Activated B cell treated with CpG ODN at 0.5 μM for 24 hours (primary cell): ENCODE measurements at regions not wholly inside any gene's neighbourhood (a gene's known extent, or its start where the extent isn't known, plus 50 kb on each side); places are given as distances from the start of the nearest gene placed in this dataset.

ENCODE experiments used
- ATAC-seq: fragments of 200-7000 bp; cut with Tn5 transposase; one replicate; pipeline ENCODE4 v1.10.0; 2021; ENCODE audit warnings: low read depth, mild to moderate bottlenecking, moderate library complexity
- CTCF ChIA-PET: fragments of 350-600 bp; sonication (Branson Sonifier 250); formaldehyde crosslinking; loops from one replicate; lab custom pipeline; 2021; ENCODE audit warnings: antibody characterized with exemption; lab: Charles Lee
- POLR2A ChIA-PET: fragments of 350-600 bp; sonication (Branson Sonifier 250); formaldehyde crosslinking; loops from one replicate; lab custom pipeline; 2021; ENCODE audit warnings: antibody characterized with exemption; lab: Charles Lee
- DNase-seq: peaks from one replicate; pipeline ENCODE4 v3.0.0; 2022
- H3K27ac Mint-ChIP-seq: one replicate; pipeline ENCODE4 v1.8.0; 2020; ENCODE audit warnings: mixed read lengths
- H3K27me3 Mint-ChIP-seq: one replicate; pipeline ENCODE4 v1.8.0; 2021; ENCODE audit warnings: mixed read lengths
- H3K36me3 Mint-ChIP-seq: one replicate; pipeline ENCODE4 v1.8.0; 2021; ENCODE audit warnings: low read depth, mixed read lengths
- H3K4me1 Mint-ChIP-seq: one replicate; pipeline ENCODE4 v1.8.0; 2021; ENCODE audit warnings: mixed read lengths
- H3K4me3 Mint-ChIP-seq: one replicate; pipeline ENCODE4 v1.8.0; 2020; ENCODE audit warnings: mild to moderate bottlenecking, mixed read lengths
- H3K9me3 Mint-ChIP-seq: one replicate; pipeline ENCODE4 v1.8.0; 2020; ENCODE audit warnings: mixed read lengths
- intact Hi-C: fragments of 100-400 bp; cut with micrococcal nuclease; formaldehyde crosslinking; loops from one replicate; pipeline ENCODE4 v1.15.1; 2024
- TF ChIP-seq, protein P1 (sequence below): fragments of 200-600 bp; IDR thresholded peaks from one replicate; pipeline ENCODE4 v1.8.0; 2022; ENCODE audit warnings: antibody characterized with exemption, mild to moderate bottlenecking

DNA sequence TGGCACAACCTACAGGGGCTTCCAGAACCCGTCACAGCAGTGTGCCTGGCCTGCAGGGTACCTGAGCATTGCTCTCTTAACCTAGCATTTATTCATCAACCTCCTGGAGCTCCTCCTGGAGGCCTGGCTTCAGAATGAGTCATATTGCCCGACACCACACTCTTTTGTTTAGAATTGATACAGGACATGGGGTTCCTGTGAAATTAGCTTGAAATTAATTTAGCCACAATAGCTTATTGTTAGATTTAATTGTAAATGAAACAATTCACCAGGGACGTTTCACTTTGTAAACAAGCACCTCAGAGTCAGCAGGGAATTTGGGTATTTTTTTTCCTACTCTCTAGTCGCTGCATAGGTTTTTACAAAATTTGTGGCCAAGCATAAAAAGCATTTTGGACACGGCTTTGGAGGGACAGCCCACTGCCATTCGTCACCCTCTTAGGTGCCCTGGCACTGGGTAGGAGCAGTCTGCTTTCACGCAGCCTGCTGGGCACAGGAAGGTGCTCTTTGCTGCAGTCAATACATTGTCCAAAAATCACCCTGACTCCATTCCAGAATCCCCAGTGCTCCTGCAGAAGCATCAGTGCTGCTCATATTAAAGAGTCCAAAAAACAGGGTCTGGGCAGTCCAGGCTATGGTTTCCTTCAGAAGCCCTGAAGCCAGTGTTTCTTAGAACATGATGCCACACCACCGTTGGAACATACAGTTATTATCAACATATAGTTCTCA, 60.8 kb upstream of the MEF2A start:
- CTCF ChIA-PET: interaction anchor here (1.0 to 4.4 kb wide), 3 partner anchors 64 to 199 kb away, joined by 3 to 36 read pairs (median 3); no protein-coding TSS in a partner anchor
- no peak for DNase-seq
- POLR2A ChIA-PET: interaction anchor here (0.6 to 7.9 kb wide), 12 partner anchors 8 to 199 kb away, joined by 3 to 191 read pairs (median 8); partner anchors contain the start of gene MEF2A

DNA sequence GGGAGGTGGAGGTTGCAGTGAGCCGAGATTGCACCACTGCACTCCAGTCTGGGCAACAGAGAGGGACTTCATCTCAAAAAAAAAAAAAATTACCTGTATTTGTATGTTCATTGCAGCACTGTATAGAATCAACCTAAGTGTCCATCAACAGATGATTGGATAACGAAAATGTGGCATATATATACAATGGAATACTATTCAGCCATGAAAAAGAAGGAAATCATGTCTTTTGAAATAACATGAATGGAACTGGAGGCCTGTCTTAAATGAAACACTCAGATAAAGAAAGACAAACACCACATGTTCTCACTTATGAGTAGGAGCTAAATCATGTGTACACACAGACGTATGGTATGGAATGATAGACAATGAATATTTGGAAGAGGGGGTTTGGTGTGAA, 59.4 kb upstream of the MEF2A start:
- Mint-ChIP-seq H3K4me3 (no peak overlapping the region), H3K36me3 (no peaks in the 10 kb centered on the region), H3K27me3 (no peaks in the 10 kb centered on the region), H3K27ac (peak overlapping the region; percentile 53), H3K9me3 (no peaks in the 10 kb centered on the region), H3K4me1 (peaks cover 96% of the 10 kb centered on the region)
- intact Hi-C loops: loop anchor here (10.0 kb wide), 3 partner anchors 162 to 1418 kb away; no protein-coding TSS in a partner anchor
- CTCF ChIA-PET: interaction anchor here (1.1 to 1.4 kb wide), 2 partner anchors 135 to 198 kb away, joined by 4 read pairs; no protein-coding TSS in a partner anchor
- POLR2A ChIA-PET: interaction anchor here (0.7 to 2.5 kb wide), 6 partner anchors 9 to 162 kb away, joined by 3 to 39 read pairs (median 4); partner anchors contain the start of gene MEF2A
- TF ChIP-seq, protein P1, sequence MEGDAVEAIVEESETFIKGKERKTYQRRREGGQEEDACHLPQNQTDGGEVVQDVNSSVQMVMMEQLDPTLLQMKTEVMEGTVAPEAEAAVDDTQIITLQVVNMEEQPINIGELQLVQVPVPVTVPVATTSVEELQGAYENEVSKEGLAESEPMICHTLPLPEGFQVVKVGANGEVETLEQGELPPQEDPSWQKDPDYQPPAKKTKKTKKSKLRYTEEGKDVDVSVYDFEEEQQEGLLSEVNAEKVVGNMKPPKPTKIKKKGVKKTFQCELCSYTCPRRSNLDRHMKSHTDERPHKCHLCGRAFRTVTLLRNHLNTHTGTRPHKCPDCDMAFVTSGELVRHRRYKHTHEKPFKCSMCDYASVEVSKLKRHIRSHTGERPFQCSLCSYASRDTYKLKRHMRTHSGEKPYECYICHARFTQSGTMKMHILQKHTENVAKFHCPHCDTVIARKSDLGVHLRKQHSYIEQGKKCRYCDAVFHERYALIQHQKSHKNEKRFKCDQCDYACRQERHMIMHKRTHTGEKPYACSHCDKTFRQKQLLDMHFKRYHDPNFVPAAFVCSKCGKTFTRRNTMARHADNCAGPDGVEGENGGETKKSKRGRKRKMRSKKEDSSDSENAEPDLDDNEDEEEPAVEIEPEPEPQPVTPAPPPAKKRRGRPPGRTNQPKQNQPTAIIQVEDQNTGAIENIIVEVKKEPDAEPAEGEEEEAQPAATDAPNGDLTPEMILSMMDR: no peak
- DNase-seq (no peak), ATAC-seq (no peak)

More for the DNA sequence above, 60.8 kb upstream of the MEF2A start:
- H3K4me3 Mint-ChIP-seq: peak overlapping the region; percentile 59
- TF ChIP-seq, protein P1: no peak
- H3K9me3 Mint-ChIP-seq: no peaks in the 10 kb centered on the region
- peaks cover 94% of the 10 kb centered on the region for H3K4me1 Mint-ChIP-seq
- intact Hi-C loops: loop anchor here (1.0 to 10.0 kb wide), 6 partner anchors 28 to 1420 kb away; partner anchors contain the start of gene MEF2A
- peak; percentile 32 for ATAC-seq
- H3K36me3 Mint-ChIP-seq: no peaks in the 10 kb centered on the region
- H3K27ac Mint-ChIP-seq: peak overlapping the region; percentile 92
- no peaks in the 10 kb centered on the region for H3K27me3 Mint-ChIP-seq

DNA sequence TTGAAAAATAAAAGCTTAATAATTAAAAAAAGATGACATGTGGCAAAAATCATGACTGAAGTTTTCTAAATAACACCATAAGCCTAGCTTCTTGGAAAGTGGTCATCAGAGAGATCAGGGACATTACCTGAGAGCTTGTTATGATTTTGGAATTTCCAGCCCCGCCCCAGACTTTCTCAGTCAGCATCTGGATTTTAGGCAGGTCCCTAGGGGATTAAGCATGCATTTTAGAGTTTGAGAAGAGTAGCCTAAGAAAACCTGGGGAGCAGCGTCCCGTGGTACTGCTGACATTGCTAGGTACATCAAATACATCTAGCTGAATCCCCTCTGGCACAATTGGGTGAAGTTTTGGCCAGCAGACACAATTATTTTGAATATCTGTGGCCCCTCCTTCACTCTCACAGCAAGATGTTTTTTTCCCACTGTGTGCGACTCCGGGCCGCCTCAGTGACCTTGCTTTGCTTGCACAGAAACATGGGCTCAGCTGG, 58.7 kb upstream of the MEF2A start:
- intact Hi-C loops: loop anchor here (10.0 kb wide), 3 partner anchors 162 to 1418 kb away; no protein-coding TSS in a partner anchor
- DNase-seq (no peak), ATAC-seq (no peak)
- Mint-ChIP-seq H3K36me3 (no peaks in the 10 kb centered on the region), H3K4me3 (peak overlapping the region; percentile 41), H3K27ac (peak overlapping the region; percentile 97), H3K4me1 (peaks cover 96% of the 10 kb centered on the region), H3K9me3 (no peaks in the 10 kb centered on the region), H3K27me3 (no peaks in the 10 kb centered on the region)
- POLR2A ChIA-PET: interaction anchor here (0.9 to 2.5 kb wide), 6 partner anchors 8 to 163 kb away, joined by 3 to 39 read pairs (median 4); partner anchors contain the start of gene MEF2A
- CTCF ChIA-PET: interaction anchor here (1.1 to 1.5 kb wide), 3 partner anchors 136 to 197 kb away, joined by 4 to 8 read pairs (median 4); no protein-coding TSS in a partner anchor
- TF ChIP-seq, protein P1: no peak

DNA sequence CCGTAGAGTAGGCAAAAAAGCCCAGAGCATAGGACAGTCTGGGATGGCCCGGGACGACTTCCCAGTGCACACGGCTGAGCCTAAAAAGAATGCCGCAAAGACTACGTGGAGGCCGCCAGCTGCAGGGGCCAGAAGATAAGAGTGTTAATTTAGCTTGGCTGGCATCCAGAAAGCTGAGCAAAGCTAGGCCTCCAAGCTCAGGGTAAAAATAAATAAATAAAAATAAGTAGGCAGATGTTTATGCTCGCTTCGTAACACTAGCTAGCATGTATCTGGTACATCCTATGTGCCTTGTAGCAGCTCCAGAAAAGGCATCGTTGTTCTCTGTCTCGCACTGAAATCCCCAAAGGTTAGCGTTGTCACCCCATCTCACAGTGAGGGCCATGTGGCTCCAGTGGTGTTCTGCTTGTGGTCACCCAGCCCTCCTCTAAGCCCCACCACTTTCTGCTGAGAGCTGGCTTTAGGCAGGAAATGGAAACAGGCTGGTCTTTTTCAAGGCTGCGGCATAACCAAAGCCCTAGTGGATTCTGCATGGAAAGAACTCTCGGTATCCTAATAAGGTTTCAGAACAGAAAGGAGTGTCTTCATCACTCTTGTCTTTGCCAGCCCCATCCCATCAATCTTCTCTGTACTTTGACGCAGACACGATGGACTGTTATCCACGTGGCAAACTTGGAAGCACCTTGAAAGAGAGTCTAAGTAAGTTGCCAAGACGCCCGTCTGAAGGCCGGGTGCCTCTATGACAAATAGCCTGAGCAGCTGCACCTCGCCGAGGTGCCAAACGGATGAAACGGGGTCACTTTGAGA, 58.1 kb upstream of the MEF2A start:
- Mint-ChIP-seq H3K9me3 (no peaks in the 10 kb centered on the region), H3K27me3 (no peaks in the 10 kb centered on the region), H3K27ac (peak overlapping the region; percentile 97), H3K4me1 (peaks cover 96% of the 10 kb centered on the region), H3K4me3 (peak overlapping the region; percentile 50), H3K36me3 (no peaks in the 10 kb centered on the region)
- CTCF ChIA-PET: interaction anchor here (1.5 kb wide), 1 partner anchor 196 kb away, joined by 8 read pairs; no protein-coding TSS in a partner anchor
- TF ChIP-seq, protein P1: no peak
- ATAC-seq (no peak), DNase-seq (no peak)
- intact Hi-C loops: loop anchor here (10.0 kb wide), 3 partner anchors 163 to 1417 kb away; no protein-coding TSS in a partner anchor
- POLR2A ChIA-PET: interaction anchor here (0.7 to 2.5 kb wide), 6 partner anchors 7 to 163 kb away, joined by 3 to 39 read pairs (median 4); partner anchors contain the start of gene MEF2A
